ENCODE measurements at regions not wholly inside any gene's neighbourhood (a gene's known extent, or its start where the extent isn't known, plus 50 kb on each side); places are given as distances from the start of the nearest gene placed in this dataset.

- TF ChIP-seq POLR2A (IDR thresholded peaks at IDR 0.05; ENCODE audit: low read depth) (no peak), CTCF (IDR thresholded peaks at IDR 0.05) (no peak)
These were observed 68.8 kb downstream of the YIPF5 start for GRCh38 chr5:144101616-144102015.
